Ectodermal cell (in vitro differentiated cells): ENCODE measurements at regions not wholly inside any gene's neighbourhood (a gene's known extent, or its start where the extent isn't known, plus 50 kb on each side); places are given as distances from the start of the nearest gene placed in this dataset.
"Not testable (repeated sequence)": the region's sequence is repeated elsewhere in the genome, so short reads cannot be mapped to it uniquely, and the experiment has no call there.

Experiments
- H3K27ac ChIP-seq: 2 replicates; pipeline ENCODE4 v1.7.0; 2013; ENCODE audit warnings: mild to moderate bottlenecking, low read depth, low read length; ENCODE audit not compliant: insufficient read depth, poor library complexity, severe bottlenecking
- H3K27me3 ChIP-seq: 2 replicates; pipeline ENCODE4 v1.7.0; 2013; ENCODE audit warnings: mild to moderate bottlenecking, low read length; ENCODE audit not compliant: insufficient read depth, control insufficient read depth, poor library complexity, severe bottlenecking
- H3K36me3 ChIP-seq: one replicate; pipeline ENCODE4 v1.7.0; 2013; ENCODE audit warnings: low read length; ENCODE audit not compliant: control insufficient read depth, insufficient read depth
- H3K4me1 ChIP-seq: one replicate; pipeline ENCODE4 v1.7.0; 2013; ENCODE audit warnings: low read length; ENCODE audit not compliant: control insufficient read depth, insufficient read depth
- H3K4me3 ChIP-seq: 2 replicates; pipeline ENCODE4 v1.7.0; 2013; ENCODE audit warnings: low read depth, low read length, control low read depth; ENCODE audit not compliant: insufficient read depth
- H3K9me3 ChIP-seq: 2 replicates; pipeline ENCODE4 v1.7.0; 2013; ENCODE audit warnings: mild to moderate bottlenecking, low read length, moderate library complexity; ENCODE audit not compliant: control insufficient read depth
- WGBS, 2 experiments: methylation state at CpG; one replicate each; pipeline ENCODE4 v1.1.7; 2013; ENCODE audit warnings: missing lambda C conversion rate in 2 of 2; 5-methylcytosine and 5-hydroxymethylcytosine counted together

DNA sequence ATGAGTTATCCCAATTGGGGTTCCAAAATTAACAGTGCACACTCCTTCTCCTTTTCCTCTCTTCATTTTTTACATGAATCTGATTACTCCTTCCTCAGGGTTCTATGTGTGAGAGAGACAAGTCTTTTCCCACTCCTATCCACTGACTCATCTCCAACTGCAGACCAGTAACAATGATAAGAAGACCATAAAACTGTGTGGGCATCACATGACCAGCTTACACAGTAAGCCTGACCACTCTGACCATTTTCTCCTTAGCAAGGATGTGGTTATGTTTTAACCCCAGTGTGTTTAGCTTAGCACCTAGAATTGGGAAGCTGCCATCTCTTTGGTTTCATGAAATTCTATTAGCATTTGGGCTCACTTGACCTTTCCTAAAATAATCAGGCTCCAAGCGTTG is 145.0 kb upstream of the CALCR start:
- WGBS, 2 experiments, result 93 to 100% methylated on average over 1 of the region's 1 CpG
- no peaks in the 10 kb centered on the region for H3K4me1 ChIP-seq
- H3K4me3 ChIP-seq, result no peak overlapping the region
- no peaks in the 10 kb centered on the region for H3K27me3 ChIP-seq
- H3K27ac ChIP-seq, result no peak overlapping the region
- no peaks in the 10 kb centered on the region for H3K36me3 ChIP-seq
- H3K9me3 ChIP-seq, result no peaks in the 10 kb centered on the region

DNA sequence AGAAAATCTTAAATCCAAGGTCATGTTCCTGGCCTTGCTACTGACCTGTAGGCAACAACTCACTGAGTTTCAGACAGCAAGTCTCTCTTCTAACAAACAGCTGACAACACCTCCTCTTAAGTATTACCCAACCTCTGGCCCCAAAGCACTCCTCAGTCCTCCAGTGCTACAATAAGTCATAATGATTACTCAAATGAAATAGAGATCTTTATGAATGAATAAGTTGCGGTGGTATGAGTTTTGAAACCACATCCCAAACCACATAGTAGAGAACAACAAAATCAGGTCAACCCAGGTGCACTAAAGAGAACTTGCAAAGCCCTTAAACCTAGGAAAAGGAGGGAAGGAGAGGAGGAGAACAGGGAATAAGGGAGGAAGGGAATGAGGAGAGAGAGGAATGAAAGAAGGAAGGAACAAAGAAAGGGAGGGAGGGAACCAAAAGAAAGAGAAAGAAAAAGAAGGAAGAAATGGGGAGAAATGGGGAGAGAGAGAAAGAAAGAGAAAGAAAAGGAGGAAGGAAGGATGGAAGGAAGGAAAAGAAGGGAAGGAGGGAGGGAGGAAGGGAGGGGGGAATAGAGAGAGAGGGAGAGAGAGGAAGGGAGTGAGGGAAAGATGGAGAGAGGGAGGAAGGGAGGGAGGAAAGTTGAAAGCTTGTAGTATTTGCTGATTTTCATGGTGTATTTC is 142.8 kb upstream of the CALCR start:
- no peak overlapping the region for H3K27ac ChIP-seq
- H3K9me3 ChIP-seq, result no peaks in the 10 kb centered on the region
- no peaks in the 10 kb centered on the region for H3K27me3 ChIP-seq
- no peaks in the 10 kb centered on the region for H3K36me3 ChIP-seq
- WGBS, 2 experiments, result 100% methylated on average over 1 of the region's 1 CpG; no CpG with 5 or more reads in 1 of the 2 experiments
- no peaks in the 10 kb centered on the region for H3K4me1 ChIP-seq
- H3K4me3 ChIP-seq, result no peak overlapping the region

DNA sequence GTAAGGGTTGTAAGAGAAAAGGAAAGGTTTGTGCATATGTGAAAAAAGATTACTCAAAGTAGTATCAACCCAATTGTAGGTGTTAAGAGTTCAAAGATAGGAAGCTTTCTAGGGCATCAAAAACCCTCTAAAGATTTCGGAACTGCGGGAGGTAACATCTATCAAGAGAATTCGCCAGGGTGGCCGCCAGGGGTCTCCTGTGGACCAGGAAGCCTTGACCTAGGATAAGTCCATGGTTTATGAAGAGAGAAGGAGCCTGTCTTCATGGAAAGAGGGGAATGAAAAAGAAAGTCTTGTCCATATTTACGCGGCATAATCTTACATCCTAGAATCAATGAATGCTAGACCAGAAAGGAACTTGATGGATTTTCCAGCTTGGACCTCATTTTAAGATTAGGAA is 140.7 kb upstream of the CALCR start:
- H3K27ac ChIP-seq, result no peak overlapping the region
- H3K36me3 ChIP-seq, result no peaks in the 10 kb centered on the region
- no peak overlapping the region for H3K4me3 ChIP-seq
- no peaks in the 10 kb centered on the region for H3K4me1 ChIP-seq
- H3K9me3 ChIP-seq, result no peaks in the 10 kb centered on the region
- no peaks in the 10 kb centered on the region for H3K27me3 ChIP-seq
- WGBS, 2 experiments, result 60 to 61% methylated on average over 6 of the region's 6 CpGs

DNA sequence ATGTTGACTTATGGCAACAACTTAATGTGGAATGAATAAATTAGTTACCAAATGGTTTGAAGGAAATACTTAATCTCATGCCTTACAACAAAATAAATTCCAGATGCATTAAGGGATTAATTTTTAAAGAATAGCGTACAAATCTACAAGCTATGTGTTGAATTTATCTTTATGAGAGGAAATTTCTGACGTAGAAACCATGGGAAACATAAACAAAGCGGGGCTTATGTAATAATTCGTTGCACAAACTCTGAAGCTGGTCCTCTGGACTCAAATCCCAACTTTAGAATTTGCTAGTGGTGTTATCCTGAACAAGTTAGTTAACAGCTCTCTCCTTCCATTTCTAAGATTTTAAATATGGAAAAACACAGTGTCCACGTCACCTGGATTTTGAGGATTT is 137.4 kb upstream of the CALCR start:
- Histone ChIP-seq H3K36me3 (no peaks in the 10 kb centered on the region), H3K4me1 (no peaks in the 10 kb centered on the region), H3K9me3 (no peaks in the 10 kb centered on the region), H3K27ac (no peak overlapping the region), H3K27me3 (no peaks in the 10 kb centered on the region), H3K4me3 (no peak overlapping the region)
- 93 to 98% methylated on average over 5 of the region's 5 CpGs for WGBS, 2 experiments

DNA sequence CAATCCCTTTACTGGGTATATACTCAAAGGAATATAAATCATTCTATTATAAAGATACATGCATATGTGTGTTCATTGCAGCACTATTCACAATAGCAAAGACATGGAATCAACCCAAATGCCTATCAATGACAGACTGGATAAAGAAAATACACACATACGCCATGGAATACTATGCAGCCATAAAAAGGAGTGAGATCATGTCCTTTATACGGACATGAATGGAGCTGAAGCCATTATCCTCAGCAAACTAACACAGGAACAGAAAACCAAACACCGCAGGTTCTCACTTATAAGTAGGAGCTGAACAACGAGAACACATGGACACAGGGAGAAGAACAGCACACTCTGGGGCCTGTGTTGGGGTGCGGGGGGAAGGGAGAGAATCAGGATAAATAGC is 133.7 kb upstream of the CALCR start:
- H3K27me3 ChIP-seq, H3K4me1 ChIP-seq, H3K27ac ChIP-seq, H3K36me3 ChIP-seq, H3K4me3 ChIP-seq, H3K9me3 ChIP-seq: not testable (repeated sequence)
- WGBS, 2 experiments, result 91 to 94% methylated on average over 5 of the region's 5 CpGs

DNA sequence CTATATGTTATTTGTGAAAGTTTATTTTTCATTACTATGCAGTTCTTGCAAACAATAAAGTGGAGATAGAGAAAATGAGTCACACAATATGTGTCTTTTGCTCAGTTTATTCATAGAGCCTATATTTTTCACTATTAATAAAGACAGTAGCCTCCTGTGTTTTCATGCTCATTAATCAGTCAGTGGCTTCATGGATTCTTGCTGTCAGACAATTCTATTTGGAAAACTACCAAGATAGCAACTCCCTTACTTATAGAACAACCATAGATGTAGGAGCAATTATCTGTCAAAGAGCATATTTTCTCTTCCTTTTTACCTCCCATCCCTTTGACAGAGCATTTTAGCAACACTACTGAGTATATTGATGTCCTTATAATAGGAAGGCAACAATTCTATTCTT is 132.7 kb upstream of the CALCR start:
- Histone ChIP-seq H3K27ac (no peak overlapping the region), H3K4me1 (no peaks in the 10 kb centered on the region), H3K4me3 (no peak overlapping the region), H3K27me3 (no peaks in the 10 kb centered on the region), H3K9me3 (no peaks in the 10 kb centered on the region), H3K36me3 (no peaks in the 10 kb centered on the region)

DNA sequence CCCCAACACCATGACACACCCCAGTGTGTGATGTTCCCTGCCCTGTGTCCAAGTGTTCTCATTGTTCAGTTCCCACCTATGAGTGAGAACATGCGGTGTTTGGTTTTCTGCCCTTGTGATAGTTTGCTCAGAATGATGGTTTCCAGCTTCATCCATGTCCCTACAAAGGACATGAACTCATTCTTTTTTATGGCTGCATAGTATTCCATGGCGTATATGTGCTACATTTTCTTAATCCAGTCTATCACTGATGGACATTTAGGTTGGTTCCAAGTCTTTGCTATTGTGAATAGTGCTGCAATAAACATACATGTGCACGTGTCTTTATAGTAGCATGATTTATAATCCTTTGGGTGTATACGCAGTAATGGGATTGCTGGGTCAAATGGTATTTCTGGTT is 131.6 kb upstream of the CALCR start:
- not testable (repeated sequence) for H3K4me3 ChIP-seq, H3K36me3 ChIP-seq, H3K9me3 ChIP-seq, H3K4me1 ChIP-seq, H3K27ac ChIP-seq, H3K27me3 ChIP-seq
- WGBS, 2 experiments, result 96 to 98% methylated on average over 3 to 4 of the region's 4 CpGs

DNA sequence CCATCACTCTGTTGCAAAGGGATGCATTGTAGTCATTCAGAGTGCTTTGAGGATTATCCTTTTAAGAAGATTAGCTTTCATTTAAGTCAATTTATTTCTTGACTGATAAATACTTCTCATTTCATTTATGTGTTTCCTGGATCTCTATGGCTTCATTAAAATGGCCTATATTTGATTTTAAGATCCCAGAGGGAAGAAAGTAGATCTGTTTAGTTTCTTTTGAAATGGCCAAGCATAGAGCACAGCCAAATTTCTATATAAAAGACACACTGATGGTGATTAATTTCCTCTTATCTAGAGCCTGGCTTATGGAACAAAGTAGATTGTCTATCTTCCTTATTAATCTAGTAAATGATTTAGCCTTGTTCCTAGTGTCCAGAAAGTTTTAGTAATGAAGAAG is 129.7 kb upstream of the CALCR start:
- H3K4me3 ChIP-seq, result no peak overlapping the region
- no peaks in the 10 kb centered on the region for H3K27me3 ChIP-seq
- H3K4me1 ChIP-seq, result no peaks in the 10 kb centered on the region
- H3K36me3 ChIP-seq, result no peaks in the 10 kb centered on the region
- H3K27ac ChIP-seq, result no peak overlapping the region
- H3K9me3 ChIP-seq, result no peaks in the 10 kb centered on the region

DNA sequence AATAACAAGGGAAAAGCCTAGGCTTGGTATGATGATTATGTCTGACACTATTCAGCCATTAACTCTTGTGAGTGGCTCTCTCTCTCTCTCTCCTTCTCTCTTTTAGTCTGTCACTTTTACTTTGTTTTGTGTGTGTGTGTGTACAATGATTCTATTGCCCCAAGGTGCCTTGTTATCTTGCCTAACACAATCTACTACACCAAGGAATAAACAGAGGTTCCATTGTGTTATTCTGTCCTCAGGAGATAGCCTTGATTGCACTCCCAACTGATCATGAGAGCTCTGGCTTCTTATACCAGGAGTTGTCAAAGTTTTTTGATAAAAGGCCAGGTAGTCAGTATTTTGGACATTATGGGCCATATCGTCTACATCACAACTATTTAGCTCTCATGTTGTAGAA is 123.4 kb upstream of the CALCR start:
- Histone ChIP-seq H3K4me3 (no peak overlapping the region), H3K9me3 (no peaks in the 10 kb centered on the region), H3K27me3 (no peaks in the 10 kb centered on the region), H3K36me3 (no peaks in the 10 kb centered on the region), H3K27ac (no peak overlapping the region), H3K4me1 (no peaks in the 10 kb centered on the region)
- no CpG with 5 or more reads among the region's 1 CpG for whole genome bisulfite sequencing, 2 experiments

DNA sequence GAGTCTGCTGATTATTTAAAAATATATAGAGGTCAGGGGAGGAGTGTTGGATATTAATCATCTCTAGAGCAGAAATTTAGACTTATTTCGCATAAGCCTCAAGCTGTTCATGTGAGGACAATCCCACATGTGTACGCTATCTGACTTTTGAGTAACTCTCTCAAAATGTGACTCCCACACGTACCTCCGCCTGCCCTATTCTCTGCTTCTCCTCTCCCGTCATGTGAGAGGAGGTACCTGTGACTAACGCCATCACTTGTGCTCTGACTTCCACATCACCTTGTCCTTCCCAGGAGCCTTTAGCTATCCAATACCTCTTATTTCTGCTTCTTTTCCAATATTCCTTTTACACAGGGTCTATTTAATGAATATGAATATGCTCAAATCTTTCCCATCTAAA is 119.3 kb upstream of the CALCR start:
- no peaks in the 10 kb centered on the region for H3K27me3 ChIP-seq
- H3K36me3 ChIP-seq, result no peaks in the 10 kb centered on the region
- no peak overlapping the region for H3K27ac ChIP-seq
- no peak overlapping the region for H3K4me3 ChIP-seq
- peaks cover 6% of the 10 kb centered on the region for H3K4me1 ChIP-seq
- WGBS, 2 experiments, result 92 to 96% methylated on average over 6 of the region's 6 CpGs
- H3K9me3 ChIP-seq, result no peaks in the 10 kb centered on the region

DNA sequence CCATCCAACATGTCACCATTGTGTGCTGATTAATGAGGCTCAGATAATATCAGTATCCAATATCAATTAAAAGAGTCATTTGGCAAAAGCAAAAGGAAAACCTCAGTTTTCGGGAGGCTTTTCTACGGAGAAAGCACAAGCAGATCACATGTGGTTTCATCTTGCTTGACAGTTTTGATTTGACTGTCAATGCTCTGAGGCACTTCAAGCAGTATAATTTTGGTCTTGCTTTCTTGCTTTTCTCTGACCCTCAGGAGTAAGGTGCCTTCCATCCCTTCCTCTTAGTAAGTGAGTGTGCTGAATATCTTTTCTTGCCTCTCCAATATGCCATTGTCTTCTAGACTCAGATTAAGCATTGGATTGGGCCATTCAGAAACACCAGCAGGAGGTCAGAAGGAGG is 115.5 kb upstream of the CALCR start:
- H3K27me3 ChIP-seq, result no peaks in the 10 kb centered on the region
- no peak overlapping the region for H3K27ac ChIP-seq
- H3K36me3 ChIP-seq, result no peaks in the 10 kb centered on the region
- H3K4me1 ChIP-seq, result peaks cover 6% of the 10 kb centered on the region
- H3K9me3 ChIP-seq, result no peaks in the 10 kb centered on the region
- WGBS, 2 experiments, result 86% methylated on average over 2 of the region's 2 CpGs
- no peak overlapping the region for H3K4me3 ChIP-seq
